ENCODE measurements at regions not wholly inside any gene's neighbourhood (a gene's known extent, or its start where the extent isn't known, plus 50 kb on each side); places are given as distances from the start of the nearest gene placed in this dataset.

DNA sequence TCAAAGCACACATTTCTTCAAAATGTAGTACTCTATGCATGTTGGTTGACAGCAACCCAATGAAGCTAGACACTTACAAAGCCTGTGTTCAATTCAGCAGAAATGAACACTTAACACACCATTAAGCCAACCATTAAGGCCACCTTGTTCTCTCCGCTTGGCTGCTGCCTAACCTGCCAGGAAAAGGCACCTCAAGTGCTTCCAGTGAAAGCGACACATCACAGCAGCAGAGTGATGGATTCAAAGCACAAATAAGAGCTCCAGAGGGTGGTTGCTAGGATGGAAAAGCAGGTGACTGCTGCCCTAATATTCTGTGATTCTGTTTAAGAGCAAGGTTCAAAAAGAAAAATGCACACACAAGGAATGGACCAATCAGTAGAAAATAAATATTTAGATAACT lies 81.5 kb upstream of the GNAI1 start:
- TF ChIP-seq MYC (IDR thresholded peaks at IDR 0.05; ENCODE audit: insufficient read depth, insufficient read length, insufficient replicate concordance, low read length, severe bottlenecking) (no peak), BHLHE40 (IDR thresholded peaks at IDR 0.05; ENCODE audit: borderline replicate concordance in 1 of 2, low read depth in 2 of 2, low read length in 1 of 2) (no peak), HDGF (IDR thresholded peaks at IDR 0.05) (no peak), TAF1 (IDR thresholded peaks at IDR 0.05; ENCODE audit: borderline replicate concordance, low read depth, low read length) (no peak), SIN3A (IDR thresholded peaks at IDR 0.05; ENCODE audit: low read depth, low read length) (no peak), ZNF274 (IDR thresholded peaks at IDR 0.05; ENCODE audit: insufficient read depth, insufficient read length) (no peak), JUND (IDR thresholded peaks at IDR 0.05; ENCODE audit: low read depth, low read length) (no peak), CREB1 (IDR thresholded peaks at IDR 0.05; ENCODE audit: low read depth) (no peak), YY1 (IDR thresholded peaks at IDR 0.05; ENCODE audit: low read depth, low read length) (no peak), POLR2A (IDR thresholded peaks at IDR 0.05; ENCODE audit: low read depth, low read length) (no peak)
- TF ChIP-seq, protein P1, sequence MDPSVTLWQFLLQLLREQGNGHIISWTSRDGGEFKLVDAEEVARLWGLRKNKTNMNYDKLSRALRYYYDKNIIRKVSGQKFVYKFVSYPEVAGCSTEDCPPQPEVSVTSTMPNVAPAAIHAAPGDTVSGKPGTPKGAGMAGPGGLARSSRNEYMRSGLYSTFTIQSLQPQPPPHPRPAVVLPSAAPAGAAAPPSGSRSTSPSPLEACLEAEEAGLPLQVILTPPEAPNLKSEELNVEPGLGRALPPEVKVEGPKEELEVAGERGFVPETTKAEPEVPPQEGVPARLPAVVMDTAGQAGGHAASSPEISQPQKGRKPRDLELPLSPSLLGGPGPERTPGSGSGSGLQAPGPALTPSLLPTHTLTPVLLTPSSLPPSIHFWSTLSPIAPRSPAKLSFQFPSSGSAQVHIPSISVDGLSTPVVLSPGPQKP (IDR thresholded peaks at IDR 0.05; ENCODE audit: low read depth, low read length): no peak
- TF ChIP-seq, protein P2, sequence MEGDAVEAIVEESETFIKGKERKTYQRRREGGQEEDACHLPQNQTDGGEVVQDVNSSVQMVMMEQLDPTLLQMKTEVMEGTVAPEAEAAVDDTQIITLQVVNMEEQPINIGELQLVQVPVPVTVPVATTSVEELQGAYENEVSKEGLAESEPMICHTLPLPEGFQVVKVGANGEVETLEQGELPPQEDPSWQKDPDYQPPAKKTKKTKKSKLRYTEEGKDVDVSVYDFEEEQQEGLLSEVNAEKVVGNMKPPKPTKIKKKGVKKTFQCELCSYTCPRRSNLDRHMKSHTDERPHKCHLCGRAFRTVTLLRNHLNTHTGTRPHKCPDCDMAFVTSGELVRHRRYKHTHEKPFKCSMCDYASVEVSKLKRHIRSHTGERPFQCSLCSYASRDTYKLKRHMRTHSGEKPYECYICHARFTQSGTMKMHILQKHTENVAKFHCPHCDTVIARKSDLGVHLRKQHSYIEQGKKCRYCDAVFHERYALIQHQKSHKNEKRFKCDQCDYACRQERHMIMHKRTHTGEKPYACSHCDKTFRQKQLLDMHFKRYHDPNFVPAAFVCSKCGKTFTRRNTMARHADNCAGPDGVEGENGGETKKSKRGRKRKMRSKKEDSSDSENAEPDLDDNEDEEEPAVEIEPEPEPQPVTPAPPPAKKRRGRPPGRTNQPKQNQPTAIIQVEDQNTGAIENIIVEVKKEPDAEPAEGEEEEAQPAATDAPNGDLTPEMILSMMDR (IDR thresholded peaks at IDR 0.05 in 2 of 3, conservative IDR thresholded peaks at IDR 0.05 in 1 of 3; ENCODE audit: control insufficient read depth in 2 of 3, extremely low read depth in 1 of 3, insufficient read depth in 1 of 3, low read depth in 3 of 3, low read length in 3 of 3): no peak
- TF ChIP-seq, protein P3, sequence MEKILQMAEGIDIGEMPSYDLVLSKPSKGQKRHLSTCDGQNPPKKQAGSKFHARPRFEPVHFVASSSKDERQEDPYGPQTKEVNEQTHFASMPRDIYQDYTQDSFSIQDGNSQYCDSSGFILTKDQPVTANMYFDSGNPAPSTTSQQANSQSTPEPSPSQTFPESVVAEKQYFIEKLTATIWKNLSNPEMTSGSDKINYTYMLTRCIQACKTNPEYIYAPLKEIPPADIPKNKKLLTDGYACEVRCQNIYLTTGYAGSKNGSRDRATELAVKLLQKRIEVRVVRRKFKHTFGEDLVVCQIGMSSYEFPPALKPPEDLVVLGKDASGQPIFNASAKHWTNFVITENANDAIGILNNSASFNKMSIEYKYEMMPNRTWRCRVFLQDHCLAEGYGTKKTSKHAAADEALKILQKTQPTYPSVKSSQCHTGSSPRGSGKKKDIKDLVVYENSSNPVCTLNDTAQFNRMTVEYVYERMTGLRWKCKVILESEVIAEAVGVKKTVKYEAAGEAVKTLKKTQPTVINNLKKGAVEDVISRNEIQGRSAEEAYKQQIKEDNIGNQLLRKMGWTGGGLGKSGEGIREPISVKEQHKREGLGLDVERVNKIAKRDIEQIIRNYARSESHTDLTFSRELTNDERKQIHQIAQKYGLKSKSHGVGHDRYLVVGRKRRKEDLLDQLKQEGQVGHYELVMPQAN (conservative IDR thresholded peaks at IDR 0.05): no peak
